ENCODE measurements at regions not wholly inside any gene's neighbourhood (a gene's known extent, or its start where the extent isn't known, plus 50 kb on each side); places are given as distances from the start of the nearest gene placed in this dataset.

GRCh38 chr2:238651306-238652052, 196.4 kb upstream of the TWIST2 start:
- Histone ChIP-seq H3K4me3 (no peak overlapping the region), H3K27me3 (no peaks in the 10 kb centered on the region), H3K36me3 (no peaks in the 10 kb centered on the region), H3K27ac (no peak overlapping the region), H3K9me3 (no peaks in the 10 kb centered on the region), H3K4me1 (no peaks in the 10 kb centered on the region)
- intact Hi-C loops (cut with DNase I) = no loop called here
- TF ChIP-seq CTCF (IDR thresholded peaks at IDR 0.05) (no peak), POLR2AphosphoS5 (IDR thresholded peaks at IDR 0.05; ENCODE audit: insufficient read depth in 1 of 2, low read depth in 1 of 2) (no peak), POLR2A (IDR thresholded peaks at IDR 0.05) (no peak)
- peak in 1 of 2 donors; percentile 82 for DNase-seq (ENCODE audit: extremely low spot score in 2 of 2)

DNA sequence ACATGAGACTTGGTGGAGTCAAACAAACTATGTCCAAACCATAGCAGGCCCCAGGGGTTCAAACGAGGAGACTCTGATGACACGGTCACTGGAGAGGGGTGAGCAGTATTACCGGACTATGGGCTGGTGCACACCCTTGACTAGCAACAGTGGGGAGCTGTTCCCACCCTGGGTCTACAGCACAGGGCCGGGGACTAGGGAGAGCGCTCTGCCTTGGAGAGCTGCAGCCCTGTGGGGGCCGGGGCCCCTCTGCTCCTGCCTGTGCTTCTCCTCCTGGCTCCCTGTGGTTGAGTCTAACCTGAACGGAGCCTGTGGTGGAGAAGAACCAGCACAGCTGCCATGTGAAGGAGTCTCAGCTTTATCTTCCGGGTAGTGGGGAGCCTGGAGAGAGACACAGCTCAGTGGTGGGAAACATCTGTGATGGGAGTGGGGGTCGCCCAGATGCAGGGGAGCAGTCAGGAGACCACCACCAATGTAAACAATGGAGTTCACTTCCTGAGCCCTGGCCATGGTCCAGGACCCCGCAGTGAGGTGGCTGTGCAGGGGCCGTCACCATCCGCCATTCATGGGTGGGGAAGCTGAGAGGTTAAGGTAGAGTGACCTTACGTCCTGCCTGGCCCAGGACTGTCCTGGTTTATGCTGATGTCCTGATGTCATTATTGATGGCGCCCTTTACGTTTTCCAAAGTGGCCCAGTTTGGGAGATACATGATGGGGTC, 195.7 kb upstream of the TWIST2 start:
- intact Hi-C loops (cut with DNase I) = no loop called here
- DNase-seq (ENCODE audit: extremely low spot score in 2 of 2) = peak in 1 of 2 donors; percentile 69
- H3K4me3 ChIP-seq = no peak overlapping the region
- H3K4me1 ChIP-seq = peaks cover 4% of the 10 kb centered on the region
- H3K27ac ChIP-seq = no peak overlapping the region
- no peaks in the 10 kb centered on the region for H3K27me3 ChIP-seq
- TF ChIP-seq POLR2AphosphoS5 (IDR thresholded peaks at IDR 0.05; ENCODE audit: insufficient read depth in 1 of 2, low read depth in 1 of 2) (no peak), POLR2A (IDR thresholded peaks at IDR 0.05) (no peak), CTCF (IDR thresholded peaks at IDR 0.05) (no peak)
- H3K9me3 ChIP-seq = no peaks in the 10 kb centered on the region
- H3K36me3 ChIP-seq = no peaks in the 10 kb centered on the region

GRCh38 chr2:238652771-238653157, 195.1 kb upstream of the TWIST2 start:
- TF ChIP-seq POLR2AphosphoS5 (IDR thresholded peaks at IDR 0.05; ENCODE audit: insufficient read depth in 1 of 2, low read depth in 1 of 2) = no peak
- TF ChIP-seq CTCF (IDR thresholded peaks at IDR 0.05) = no peak
- no peak for TF ChIP-seq POLR2A (IDR thresholded peaks at IDR 0.05)
- Histone ChIP-seq H3K9me3 (no peaks in the 10 kb centered on the region), H3K27ac (no peak overlapping the region), H3K36me3 (no peaks in the 10 kb centered on the region), H3K4me3 (no peak overlapping the region), H3K4me1 (peaks cover 9% of the 10 kb centered on the region), H3K27me3 (no peaks in the 10 kb centered on the region)
- intact Hi-C loops (cut with DNase I) = no loop called here
- DNase-seq (ENCODE audit: extremely low spot score in 2 of 2) = peak in 1 of 2 donors; percentile 40

DNA sequence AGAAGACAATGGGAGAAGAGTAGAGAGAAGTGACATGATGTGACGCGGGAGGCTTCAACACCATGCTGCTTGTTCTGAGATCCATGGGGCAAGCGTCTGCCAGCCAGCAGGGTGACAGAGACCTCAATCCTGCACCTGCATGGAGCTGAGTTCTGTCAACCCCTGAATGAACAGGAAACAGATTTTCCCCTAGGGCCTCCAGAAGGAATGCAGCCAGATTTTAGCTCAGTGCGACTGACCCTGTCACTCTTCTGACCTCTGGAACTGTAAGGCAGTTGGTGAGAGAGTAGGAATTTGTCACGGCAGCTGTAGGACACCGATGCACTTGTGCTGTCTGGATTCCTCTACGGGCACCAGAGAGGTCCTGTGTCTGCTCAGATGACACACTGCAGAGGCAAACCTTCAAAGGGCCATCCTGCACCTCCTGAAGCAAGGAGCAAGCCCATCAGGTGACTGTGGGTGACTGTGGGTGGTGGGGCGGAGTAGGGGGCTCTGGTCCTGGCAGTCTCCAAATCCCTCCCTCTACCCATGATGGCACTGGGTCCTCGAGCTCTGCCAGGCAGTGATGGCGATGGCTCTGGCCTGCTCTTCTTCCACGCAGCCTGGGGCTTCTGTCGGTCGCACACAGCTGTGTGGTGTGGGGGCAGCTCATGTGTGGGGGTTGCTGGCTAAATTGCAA, 194.3 kb upstream of the TWIST2 start:
- Histone ChIP-seq H3K27me3 (no peaks in the 10 kb centered on the region), H3K4me1 (peaks cover 9% of the 10 kb centered on the region), H3K4me3 (no peak overlapping the region), H3K9me3 (no peaks in the 10 kb centered on the region), H3K27ac (no peak overlapping the region), H3K36me3 (no peaks in the 10 kb centered on the region)
- TF ChIP-seq POLR2AphosphoS5 (IDR thresholded peaks at IDR 0.05; ENCODE audit: insufficient read depth in 1 of 2, low read depth in 1 of 2) (no peak), CTCF (IDR thresholded peaks at IDR 0.05) (no peak), POLR2A (IDR thresholded peaks at IDR 0.05) (no peak)
- DNase-seq (ENCODE audit: extremely low spot score in 2 of 2) = peak in 1 of 2 donors; percentile 64
- intact Hi-C loops (cut with DNase I) = no loop called here

Data from vagina (tissue), 2 donors.